Uterus (tissue), 3 donors: ENCODE measurements at regions not wholly inside any gene's neighbourhood (a gene's known extent, or its start where the extent isn't known, plus 50 kb on each side); places are given as distances from the start of the nearest gene placed in this dataset.

ENCODE experiments used
- DNase-seq, 2 donors: peaks; one replicate each; pipeline ENCODE4 v3.0.0-alpha.2; 2019 to 2020
- H3K27ac ChIP-seq, 2 donors: fragments of 200-600 bp; sonication (generic); 1 replicate in 1 of 2; 2 replicates in 1 of 2; pipeline ENCODE4 v1.5.1; 2016 to 2018
- H3K27me3 ChIP-seq, 2 donors: fragments of 200-600 bp; sonication (generic); one replicate each; pipeline ENCODE4 v1.5.1; 2018 to 2019; ENCODE audit warnings: control low read depth in 1 of 2
- H3K36me3 ChIP-seq, 2 donors: fragments of 200-600 bp; sonication (generic); one replicate each; pipeline ENCODE4 v1.5.1; 2019; ENCODE audit warnings: control low read depth in 1 of 2
- H3K4me1 ChIP-seq, 2 donors: fragments of 200-600 bp; sonication (generic); one replicate each; pipeline ENCODE4 v1.5.1; 2018 to 2019; ENCODE audit warnings: control low read depth in 1 of 2
- H3K4me3 ChIP-seq, 2 donors: fragments of 200-600 bp; sonication (generic); 1 replicate in 1 of 2; 2 replicates in 1 of 2; pipeline ENCODE4 v1.5.1; 2018 to 2019; ENCODE audit warnings: mild to moderate bottlenecking in 1 of 2
- H3K9me3 ChIP-seq, 2 donors: fragments of 200-600 bp; sonication (generic); one replicate each; pipeline ENCODE4 v1.5.1; 2019; ENCODE audit warnings: control low read depth in 1 of 2
- POLR2A ChIP-seq, 2 donors: fragments of 450-650 bp; IDR thresholded peaks; one replicate each; pipeline ENCODE4 v1.6.1; 2016; ENCODE audit warnings: antibody characterized with exemption in 2 of 2, mild to moderate bottlenecking in 1 of 2, moderate library complexity in 1 of 2
- intact Hi-C: fragments of 100-400 bp; cut with DNase I; formaldehyde crosslinking; loops from one replicate; pipeline ENCODE4 v1.15.1; 2023; ENCODE audit warnings: low total_unique reads
- TF ChIP-seq, protein P1 (sequence below), 4 experiments: fragments of 200-600 bp in 2 of 4; fragments of 450-650 bp in 2 of 4; sonication (generic) in 2 of 4; IDR thresholded peaks; one replicate each; pipeline ENCODE4 v1.5.1; 2016 to 2019; ENCODE audit warnings: antibody characterized with exemption in 4 of 4, mild to moderate bottlenecking in 2 of 4, moderate library complexity in 1 of 4
- donor health status: DM: yes; HTN: yes; CAD: no.

DNA sequence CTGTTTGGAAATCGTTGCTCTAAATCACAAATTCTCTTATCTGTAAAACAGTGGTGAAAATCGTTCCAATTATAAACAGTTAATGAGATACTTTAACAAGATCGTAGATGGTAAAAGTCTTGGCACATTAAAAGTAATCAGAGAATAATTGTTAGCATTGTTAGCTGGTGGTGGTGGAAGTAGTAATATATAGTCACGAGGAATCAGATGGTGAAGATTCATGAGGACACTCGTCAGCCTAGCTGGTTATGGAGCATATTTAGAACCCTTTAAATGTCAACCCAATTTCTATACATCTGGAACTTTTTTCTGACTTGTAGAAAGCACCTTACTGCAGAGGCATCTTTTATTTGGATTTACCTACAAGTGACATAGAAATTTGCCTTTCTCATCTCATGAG is 190.8 kb downstream of the TLE1 start:
- no peak overlapping the region for H3K4me3 ChIP-seq
- no peaks in the 10 kb centered on the region for H3K27me3 ChIP-seq
- no peaks in the 10 kb centered on the region for H3K4me1 ChIP-seq
- TF ChIP-seq POLR2A (IDR thresholded peaks at IDR 0.05), result no peak
- TF ChIP-seq, protein P1, sequence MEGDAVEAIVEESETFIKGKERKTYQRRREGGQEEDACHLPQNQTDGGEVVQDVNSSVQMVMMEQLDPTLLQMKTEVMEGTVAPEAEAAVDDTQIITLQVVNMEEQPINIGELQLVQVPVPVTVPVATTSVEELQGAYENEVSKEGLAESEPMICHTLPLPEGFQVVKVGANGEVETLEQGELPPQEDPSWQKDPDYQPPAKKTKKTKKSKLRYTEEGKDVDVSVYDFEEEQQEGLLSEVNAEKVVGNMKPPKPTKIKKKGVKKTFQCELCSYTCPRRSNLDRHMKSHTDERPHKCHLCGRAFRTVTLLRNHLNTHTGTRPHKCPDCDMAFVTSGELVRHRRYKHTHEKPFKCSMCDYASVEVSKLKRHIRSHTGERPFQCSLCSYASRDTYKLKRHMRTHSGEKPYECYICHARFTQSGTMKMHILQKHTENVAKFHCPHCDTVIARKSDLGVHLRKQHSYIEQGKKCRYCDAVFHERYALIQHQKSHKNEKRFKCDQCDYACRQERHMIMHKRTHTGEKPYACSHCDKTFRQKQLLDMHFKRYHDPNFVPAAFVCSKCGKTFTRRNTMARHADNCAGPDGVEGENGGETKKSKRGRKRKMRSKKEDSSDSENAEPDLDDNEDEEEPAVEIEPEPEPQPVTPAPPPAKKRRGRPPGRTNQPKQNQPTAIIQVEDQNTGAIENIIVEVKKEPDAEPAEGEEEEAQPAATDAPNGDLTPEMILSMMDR (IDR thresholded peaks at IDR 0.05), result no peak
- H3K9me3 ChIP-seq, result no peaks in the 10 kb centered on the region
- H3K27ac ChIP-seq, result peak overlapping the region; percentile 40 to 69
- intact Hi-C loops, result no loop called here
- DNase-seq, result no peak
- no peaks in the 10 kb centered on the region for H3K36me3 ChIP-seq

DNA sequence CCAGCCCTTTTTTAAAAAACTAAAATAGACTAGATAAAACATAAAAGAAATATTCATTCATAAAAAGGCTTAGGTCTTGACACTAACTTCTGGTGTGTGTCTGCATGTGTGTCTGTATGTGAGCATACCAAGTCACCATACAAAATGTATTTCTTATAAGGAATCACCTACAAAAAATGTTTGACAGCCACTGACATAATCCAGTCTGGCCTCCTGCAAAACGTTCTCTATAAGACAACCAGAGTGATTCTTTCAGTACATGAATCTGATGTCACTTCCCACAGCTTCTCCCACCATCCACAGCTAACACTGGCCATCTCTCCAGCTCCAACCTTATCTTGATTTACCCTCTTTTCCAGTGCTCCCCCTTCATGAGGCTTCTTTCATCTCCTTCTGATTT is 192.3 kb downstream of the TLE1 start:
- intact Hi-C loops, result no loop called here
- no peak for TF ChIP-seq POLR2A (IDR thresholded peaks at IDR 0.05)
- TF ChIP-seq, protein P1 (IDR thresholded peaks at IDR 0.05), result no peak
- H3K36me3 ChIP-seq, result no peaks in the 10 kb centered on the region
- DNase-seq, result no peak
- H3K27ac ChIP-seq, result peak overlapping the region in 1 of 2 donors; percentile 22
- no peaks in the 10 kb centered on the region for H3K9me3 ChIP-seq
- no peaks in the 10 kb centered on the region for H3K27me3 ChIP-seq
- no peaks in the 10 kb centered on the region for H3K4me1 ChIP-seq
- no peak overlapping the region for H3K4me3 ChIP-seq

DNA sequence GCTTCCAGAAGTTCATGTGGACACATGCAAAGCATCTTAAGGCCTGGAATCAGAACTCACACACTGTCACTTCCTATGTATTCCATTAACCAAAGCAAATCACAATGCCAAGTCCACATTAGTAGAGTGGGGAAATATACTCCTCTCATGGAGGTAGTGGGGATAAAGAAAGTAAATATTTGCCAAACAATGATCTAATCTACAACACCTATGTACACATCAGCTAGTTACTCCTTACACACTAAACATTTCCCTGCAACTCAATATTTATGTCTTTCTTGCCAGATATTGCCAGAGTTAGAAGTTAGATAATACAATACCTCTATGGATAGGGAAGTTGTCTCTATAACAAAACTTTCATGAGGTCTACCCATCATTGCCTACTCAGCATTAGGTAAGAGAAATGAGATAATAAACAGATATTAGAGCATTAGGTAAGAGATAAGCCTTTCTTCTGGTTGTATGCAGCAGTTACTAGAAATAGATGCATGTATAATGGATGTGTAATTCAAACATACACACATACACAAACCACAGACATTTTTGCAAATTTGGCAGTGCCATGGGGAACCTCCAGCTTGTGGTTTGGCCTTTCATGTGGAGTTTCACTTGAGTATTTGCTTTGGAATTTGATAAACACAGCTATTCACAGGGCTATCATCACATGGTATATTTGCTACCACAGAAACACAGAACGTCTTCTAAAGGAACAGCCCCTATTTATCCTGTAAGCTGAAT is 196.5 kb downstream of the TLE1 start:
- TF ChIP-seq POLR2A (IDR thresholded peaks at IDR 0.05), result no peak
- TF ChIP-seq, protein P1 (IDR thresholded peaks at IDR 0.05), result no peak
- no peak overlapping the region for H3K4me3 ChIP-seq
- H3K36me3 ChIP-seq, result no peaks in the 10 kb centered on the region
- no peaks in the 10 kb centered on the region for H3K9me3 ChIP-seq
- no peaks in the 10 kb centered on the region for H3K4me1 ChIP-seq
- DNase-seq, result no peak
- peak overlapping the region in 1 of 2 donors; percentile 24 for H3K27ac ChIP-seq
- intact Hi-C loops, result no loop called here
- H3K27me3 ChIP-seq, result no peaks in the 10 kb centered on the region

DNA sequence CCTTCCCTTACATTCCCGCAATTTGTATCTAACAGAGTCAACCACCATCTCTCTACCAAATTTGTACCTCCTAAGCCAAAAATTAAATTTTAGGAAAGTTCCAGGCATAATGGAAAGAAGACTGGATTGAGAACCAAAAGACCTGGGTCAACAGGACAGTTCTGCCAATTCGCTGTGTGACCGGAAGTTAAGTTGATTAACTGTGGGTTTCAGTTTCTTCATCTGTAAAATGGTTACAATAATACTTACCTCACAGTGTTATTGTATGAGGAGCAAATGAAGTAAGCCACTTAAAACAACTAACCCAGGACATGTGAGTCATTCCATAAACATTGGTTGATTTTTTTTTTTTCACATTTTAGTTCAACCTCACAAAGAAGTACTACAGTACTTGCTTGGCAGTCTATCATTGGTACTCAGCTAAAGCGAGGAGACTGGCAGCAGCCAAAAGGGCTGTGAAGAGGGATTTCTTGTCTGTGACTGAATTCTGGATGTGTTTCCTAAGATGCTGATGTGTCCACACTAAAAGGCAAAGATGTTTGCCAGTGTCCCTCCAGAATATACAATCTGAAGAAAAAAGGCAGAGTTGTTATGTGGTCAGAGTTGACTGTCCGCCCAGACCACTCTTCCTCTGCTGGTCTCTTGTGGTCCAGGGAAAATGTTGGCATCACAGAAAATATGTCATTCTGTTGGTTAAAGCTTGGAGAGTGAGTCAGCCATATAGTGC is 198.6 kb downstream of the TLE1 start:
- no peak for DNase-seq
- H3K9me3 ChIP-seq, result no peaks in the 10 kb centered on the region
- no peaks in the 10 kb centered on the region for H3K4me1 ChIP-seq
- no peaks in the 10 kb centered on the region for H3K27me3 ChIP-seq
- intact Hi-C loops, result no loop called here
- H3K4me3 ChIP-seq, result no peak overlapping the region
- TF ChIP-seq POLR2A (IDR thresholded peaks at IDR 0.05), result no peak
- TF ChIP-seq, protein P1 (IDR thresholded peaks at IDR 0.05), result no peak
- no peak overlapping the region for H3K27ac ChIP-seq
- H3K36me3 ChIP-seq, result no peaks in the 10 kb centered on the region

DNA sequence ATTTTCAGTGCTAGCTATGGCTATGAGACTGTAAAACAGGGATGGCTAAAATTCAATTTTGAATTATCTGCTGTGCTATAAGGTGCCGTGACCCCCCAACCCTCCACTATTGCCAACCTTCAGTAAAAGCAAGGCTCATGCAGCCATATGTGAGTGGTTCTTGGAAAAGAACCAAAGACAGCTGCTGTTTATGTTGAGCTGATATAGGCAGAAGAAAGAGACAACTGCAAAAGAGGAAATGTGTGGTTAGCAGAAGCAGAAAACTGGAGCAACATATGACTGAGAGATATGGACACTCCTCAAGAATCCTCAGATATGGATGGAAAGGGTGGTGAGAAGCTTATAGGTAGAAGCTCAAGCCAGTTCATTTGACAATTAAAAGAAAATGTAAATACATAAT is 200.3 kb downstream of the TLE1 start:
- no peaks in the 10 kb centered on the region for H3K36me3 ChIP-seq
- intact Hi-C loops, result no loop called here
- TF ChIP-seq, protein P1 (IDR thresholded peaks at IDR 0.05), result no peak
- no peak for TF ChIP-seq POLR2A (IDR thresholded peaks at IDR 0.05)
- no peak overlapping the region for H3K4me3 ChIP-seq
- no peaks in the 10 kb centered on the region for H3K9me3 ChIP-seq
- no peaks in the 10 kb centered on the region for H3K4me1 ChIP-seq
- H3K27me3 ChIP-seq, result no peaks in the 10 kb centered on the region
- no peak for DNase-seq
- no peak overlapping the region for H3K27ac ChIP-seq
